ENCODE measurements at regions not wholly inside any gene's neighbourhood (a gene's known extent, or its start where the extent isn't known, plus 50 kb on each side); places are given as distances from the start of the nearest gene placed in this dataset.
"Not testable (repeated sequence)": the region's sequence is repeated elsewhere in the genome, so short reads cannot be mapped to it uniquely, and the experiment has no call there.

DNA sequence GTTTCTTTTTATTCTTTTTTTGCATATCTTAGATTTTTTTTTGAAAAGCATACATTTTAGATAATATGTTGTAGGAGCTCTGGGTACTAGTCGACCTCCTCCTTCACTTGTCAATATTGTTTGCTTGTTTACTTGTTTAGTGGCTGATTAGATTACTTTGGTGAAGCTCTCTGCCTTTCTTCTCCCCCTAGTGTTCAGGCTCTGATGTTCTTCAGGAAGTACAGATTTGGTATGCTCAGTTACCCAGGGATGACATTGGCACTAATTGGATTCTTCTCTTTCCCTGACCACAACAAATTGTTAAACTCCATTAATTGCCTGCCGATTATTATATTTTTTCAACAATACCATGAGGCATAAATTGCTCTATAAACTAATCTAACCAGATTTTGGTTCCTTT, 491.2 kb downstream of the SUCLG1 start:
- Histone ChIP-seq H3K27ac (ENCODE audit: low read length) (no peak overlapping the region), H3K27me3 (ENCODE audit: control insufficient read depth, insufficient read depth) (no peaks in the 10 kb centered on the region), H3K9me3 (ENCODE audit: control insufficient read depth, low read length) (no peaks in the 10 kb centered on the region), H3K4me1 (ENCODE audit: control insufficient read depth, insufficient read depth, low read length) (no peaks in the 10 kb centered on the region), H3K4me3 (ENCODE audit: low read length) (no peak overlapping the region)
- ATAC-seq (no peak), DNase-seq (no peak)
- intact Hi-C loops (cut with DNase I) = no loop called here
- 65% methylated on average over 2 of the region's 2 CpGs for WGBS

DNA sequence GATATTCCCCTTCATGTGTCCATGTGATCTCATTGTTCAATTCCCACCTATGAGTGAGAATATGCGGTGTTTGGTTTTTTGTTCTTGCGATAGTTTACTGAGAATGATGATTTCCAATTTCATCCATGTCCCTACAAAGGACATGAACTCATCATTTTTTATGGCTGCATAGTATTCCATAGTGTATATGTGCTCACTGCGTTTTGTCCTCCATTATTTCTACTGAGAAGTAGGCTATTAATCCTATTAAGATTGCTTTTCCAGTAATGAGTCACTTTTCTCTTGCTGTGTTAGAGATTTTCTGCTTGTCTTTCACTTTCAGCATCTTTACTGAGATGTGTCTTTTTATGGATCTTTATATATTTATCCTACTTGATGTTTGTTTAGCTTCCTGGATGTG, 492.1 kb downstream of the SUCLG1 start:
- H3K27me3 ChIP-seq (ENCODE audit: control insufficient read depth, insufficient read depth); H3K9me3 ChIP-seq (ENCODE audit: control insufficient read depth, low read length); H3K27ac ChIP-seq (ENCODE audit: low read length); intact Hi-C loops (cut with DNase I); H3K4me1 ChIP-seq (ENCODE audit: control insufficient read depth, insufficient read depth, low read length); DNase-seq; ATAC-seq; H3K4me3 ChIP-seq (ENCODE audit: low read length): not testable (repeated sequence)
- 84% methylated on average over 1 of the region's 3 CpGs for whole genome bisulfite sequencing

DNA sequence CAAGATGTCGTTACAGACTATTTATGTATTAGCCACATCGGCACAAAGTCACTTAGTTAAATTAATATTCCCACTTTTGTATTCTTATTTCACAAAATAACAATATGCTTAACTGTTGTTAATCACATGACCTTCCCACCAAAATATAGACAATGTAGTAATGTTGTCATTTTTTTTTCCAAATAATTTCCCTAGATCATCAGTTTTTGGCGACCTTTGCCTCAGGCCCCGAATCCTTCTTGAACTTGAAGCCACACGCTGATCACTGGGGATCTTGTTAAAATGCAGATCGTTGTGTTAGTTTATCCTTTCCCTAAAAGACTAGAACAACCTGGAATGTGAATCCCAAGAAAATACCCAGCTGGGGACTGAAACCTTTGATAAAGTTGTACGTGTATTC, 497.6 kb downstream of the SUCLG1 start:
- 88% methylated on average over 7 of the region's 7 CpGs for WGBS
- ATAC-seq = no peak
- intact Hi-C loops (cut with DNase I) = no loop called here

DNA sequence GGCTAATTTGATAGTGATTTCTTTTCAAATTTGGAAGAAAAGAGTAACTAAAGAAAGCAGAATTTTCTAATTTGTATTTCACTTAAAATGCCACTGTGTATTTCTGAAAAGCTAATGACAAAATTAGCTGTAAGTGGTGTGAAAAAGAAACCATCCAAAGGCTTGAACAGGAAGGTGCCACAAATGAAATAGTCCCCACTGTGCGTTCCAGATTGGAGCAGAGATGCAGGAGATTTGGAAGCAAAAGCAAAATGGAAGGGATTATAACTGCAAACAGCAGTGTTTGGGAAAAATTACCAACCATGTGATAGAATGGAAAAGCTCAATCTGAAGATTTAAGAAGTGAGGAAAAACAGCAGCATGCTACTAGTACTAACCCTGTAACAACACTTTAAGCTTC, 498.7 kb downstream of the SUCLG1 start:
- WGBS = 79% methylated on average over 1 of the region's 1 CpG
- no peak for ATAC-seq
- no peaks in the 10 kb centered on the region for H3K27me3 ChIP-seq (ENCODE audit: control insufficient read depth, insufficient read depth)
- intact Hi-C loops (cut with DNase I) = no loop called here
- H3K9me3 ChIP-seq (ENCODE audit: control insufficient read depth, low read length) = no peaks in the 10 kb centered on the region
- DNase-seq = no peak
- H3K4me3 ChIP-seq (ENCODE audit: low read length) = no peak overlapping the region
- no peak overlapping the region for H3K27ac ChIP-seq (ENCODE audit: low read length)
- H3K4me1 ChIP-seq (ENCODE audit: control insufficient read depth, insufficient read depth, low read length) = no peaks in the 10 kb centered on the region

More for the DNA sequence above, 497.6 kb downstream of the SUCLG1 start:
- Histone ChIP-seq H3K4me3 (ENCODE audit: low read length) (no peak overlapping the region), H3K27ac (ENCODE audit: low read length) (no peak overlapping the region), H3K9me3 (ENCODE audit: control insufficient read depth, low read length) (no peaks in the 10 kb centered on the region), H3K27me3 (ENCODE audit: control insufficient read depth, insufficient read depth) (no peaks in the 10 kb centered on the region), H3K4me1 (ENCODE audit: control insufficient read depth, insufficient read depth, low read length) (no peaks in the 10 kb centered on the region)
- DNase-seq = no peak

DNA sequence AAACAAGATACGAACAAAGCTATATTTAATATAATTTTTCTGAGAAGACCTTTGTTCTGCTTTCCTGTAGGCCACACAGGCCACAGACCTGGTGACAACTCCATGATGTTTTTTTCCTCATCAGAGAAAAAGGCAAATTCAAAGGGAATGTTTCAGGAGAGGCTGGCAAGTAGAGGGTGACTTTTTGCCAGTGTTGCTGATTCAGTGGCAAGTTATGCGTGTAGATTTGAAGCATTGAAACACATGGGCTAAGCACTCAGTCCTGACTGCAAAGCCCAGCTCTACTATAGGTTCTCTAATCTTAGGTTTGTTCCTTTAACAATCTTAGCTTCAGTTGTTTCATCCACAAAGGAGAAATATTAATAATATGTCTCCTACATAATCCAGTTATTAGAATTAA, 499.8 kb downstream of the SUCLG1 start:
- intact Hi-C loops (cut with DNase I) = no loop called here
- Histone ChIP-seq H3K27me3 (ENCODE audit: control insufficient read depth, insufficient read depth) (no peaks in the 10 kb centered on the region), H3K27ac (ENCODE audit: low read length) (no peak overlapping the region), H3K4me3 (ENCODE audit: low read length) (no peak overlapping the region), H3K9me3 (ENCODE audit: control insufficient read depth, low read length) (no peaks in the 10 kb centered on the region), H3K4me1 (ENCODE audit: control insufficient read depth, insufficient read depth, low read length) (no peaks in the 10 kb centered on the region)
- no peak for ATAC-seq
- no peak for DNase-seq
- WGBS = 87% methylated on average over 2 of the region's 2 CpGs

DNA sequence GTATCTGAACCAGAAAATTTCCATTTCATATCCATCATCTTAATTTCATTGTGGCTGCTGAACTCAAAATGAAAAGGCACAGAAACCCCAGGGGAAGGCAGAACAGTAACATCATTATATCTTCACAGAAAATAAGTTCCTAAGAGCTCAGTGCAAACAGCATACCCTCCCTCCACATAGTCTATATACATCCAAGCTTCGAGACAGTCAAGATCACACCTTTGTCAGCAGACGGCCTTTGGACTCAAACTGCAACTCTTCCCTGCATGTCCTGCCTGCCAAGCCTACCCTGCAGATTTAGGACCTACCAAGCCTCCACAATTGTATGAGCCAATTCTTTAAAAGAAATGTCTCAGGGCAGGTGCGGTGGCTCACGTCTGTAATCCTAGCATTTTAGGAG, 502.1 kb downstream of the SUCLG1 start:
- intact Hi-C loops (cut with DNase I) = no loop called here
- H3K9me3 ChIP-seq (ENCODE audit: control insufficient read depth, low read length) = no peaks in the 10 kb centered on the region
- WGBS = 81% methylated on average over 4 of the region's 4 CpGs
- ATAC-seq (no peak), DNase-seq (no peak)
- no peak overlapping the region for H3K4me3 ChIP-seq (ENCODE audit: low read length)
- no peak overlapping the region for H3K27ac ChIP-seq (ENCODE audit: low read length)
- H3K4me1 ChIP-seq (ENCODE audit: control insufficient read depth, insufficient read depth, low read length) = no peaks in the 10 kb centered on the region
- H3K27me3 ChIP-seq (ENCODE audit: control insufficient read depth, insufficient read depth) = no peaks in the 10 kb centered on the region

DNA sequence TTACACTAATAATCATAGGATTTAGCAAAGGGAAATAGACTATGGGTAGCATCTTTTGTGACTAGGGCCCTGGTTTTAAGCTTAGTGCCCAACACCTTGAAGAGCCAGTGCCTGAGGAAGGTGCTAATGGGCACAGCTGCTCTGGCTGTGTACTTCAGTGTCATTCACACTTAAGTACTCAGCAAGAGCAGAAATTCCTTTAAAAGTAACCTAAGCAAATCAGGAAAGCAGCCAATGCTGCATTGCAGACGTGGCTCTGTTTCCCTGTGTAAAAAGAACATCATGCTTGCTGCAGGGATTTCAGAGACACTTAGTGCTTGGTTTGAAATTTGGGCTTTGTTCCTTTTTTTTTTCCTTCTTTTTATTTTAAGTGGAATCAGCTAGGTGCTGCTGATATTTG, 505.4 kb downstream of the SUCLG1 start:
- intact Hi-C loops (cut with DNase I) = no loop called here
- WGBS = 22% methylated on average over 1 of the region's 1 CpG

DNA sequence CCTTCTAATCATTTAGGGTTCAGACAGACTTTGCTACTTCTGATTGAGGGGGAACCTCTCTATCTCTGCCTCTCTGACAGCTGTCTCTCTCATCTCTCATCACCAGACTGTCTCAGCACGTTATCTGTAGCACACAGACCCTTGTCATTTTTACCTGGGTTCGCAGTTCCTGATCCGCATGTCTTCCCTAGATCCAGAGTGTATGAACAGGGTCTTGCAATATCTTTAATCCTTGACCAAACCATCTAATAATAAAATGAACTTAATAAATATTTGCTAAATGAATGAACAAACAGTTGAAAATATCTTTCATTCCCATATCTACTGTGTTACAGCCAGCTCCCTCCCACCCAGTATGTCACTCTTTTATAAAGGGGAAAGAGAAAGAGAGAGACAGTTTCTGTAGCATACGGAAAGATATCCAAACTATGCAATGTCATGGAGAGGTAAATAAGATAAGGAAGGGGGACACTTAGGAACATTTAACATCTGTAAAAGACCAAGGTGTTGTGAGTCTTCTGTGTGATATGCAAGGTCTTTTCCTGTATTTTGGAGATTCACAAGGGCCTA, 507.6 kb downstream of the SUCLG1 start:
- Histone ChIP-seq H3K9me3 (ENCODE audit: control insufficient read depth, low read length) (no peaks in the 10 kb centered on the region), H3K27ac (ENCODE audit: low read length) (no peak overlapping the region), H3K4me3 (ENCODE audit: low read length) (no peak overlapping the region), H3K4me1 (ENCODE audit: control insufficient read depth, insufficient read depth, low read length) (no peaks in the 10 kb centered on the region), H3K27me3 (ENCODE audit: control insufficient read depth, insufficient read depth) (no peaks in the 10 kb centered on the region)
- WGBS = 64% methylated on average over 4 of the region's 4 CpGs
- ATAC-seq (no peak), DNase-seq (no peak)
- intact Hi-C loops (cut with DNase I) = no loop called here

More for the DNA sequence above, 505.4 kb downstream of the SUCLG1 start:
- no peak for ATAC-seq
- no peaks in the 10 kb centered on the region for H3K9me3 ChIP-seq (ENCODE audit: control insufficient read depth, low read length)
- no peak for DNase-seq
- no peaks in the 10 kb centered on the region for H3K4me1 ChIP-seq (ENCODE audit: control insufficient read depth, insufficient read depth, low read length)
- H3K27ac ChIP-seq (ENCODE audit: low read length) = no peak overlapping the region
- no peaks in the 10 kb centered on the region for H3K27me3 ChIP-seq (ENCODE audit: control insufficient read depth, insufficient read depth)
- H3K4me3 ChIP-seq (ENCODE audit: low read length) = no peak overlapping the region

DNA sequence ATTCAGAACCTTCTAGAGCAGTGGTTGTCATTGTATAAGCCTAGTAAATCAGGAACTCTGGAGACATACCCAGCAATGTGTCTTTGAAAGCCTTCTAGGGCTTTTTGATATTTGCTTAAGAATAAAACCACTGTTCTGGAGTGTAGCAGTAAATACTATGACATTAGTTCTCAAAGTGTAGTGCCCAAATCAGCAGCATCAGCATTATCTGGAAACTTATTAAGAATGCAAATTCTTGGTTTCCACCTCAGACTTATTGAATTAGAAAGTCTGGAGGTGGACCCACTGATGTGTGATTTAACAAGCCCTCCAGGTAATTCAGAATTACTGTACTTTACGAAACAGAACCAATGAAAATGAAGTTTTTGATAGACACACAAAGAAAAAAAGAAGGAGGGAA, 509.7 kb downstream of the SUCLG1 start:
- Histone ChIP-seq H3K4me3 (ENCODE audit: low read length) (no peak overlapping the region), H3K27ac (ENCODE audit: low read length) (no peak overlapping the region), H3K9me3 (ENCODE audit: control insufficient read depth, low read length) (no peaks in the 10 kb centered on the region), H3K27me3 (ENCODE audit: control insufficient read depth, insufficient read depth) (no peaks in the 10 kb centered on the region), H3K4me1 (ENCODE audit: control insufficient read depth, insufficient read depth, low read length) (no peaks in the 10 kb centered on the region)
- ATAC-seq (no peak), DNase-seq (no peak)
- intact Hi-C loops (cut with DNase I) = no loop called here
- WGBS = 70% methylated on average over 1 of the region's 1 CpG

DNA sequence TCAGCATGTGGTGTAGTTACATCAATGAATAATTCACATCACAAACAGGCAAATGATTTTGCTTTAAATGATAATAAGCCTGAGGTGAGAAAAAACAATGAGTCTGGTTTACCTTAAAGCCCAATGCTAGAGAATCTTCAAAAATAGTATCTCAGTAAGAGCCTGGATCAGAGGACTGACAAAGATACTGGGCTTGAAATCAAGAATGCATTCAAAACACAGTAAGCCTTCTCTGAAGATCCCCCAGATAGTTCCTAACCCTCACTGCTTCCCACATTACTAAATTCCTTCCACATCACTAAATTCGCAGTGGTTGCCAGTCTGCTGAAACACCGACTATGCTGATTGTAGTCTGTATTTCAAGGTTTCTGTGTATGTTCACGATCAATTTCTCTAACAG, 514.9 kb downstream of the SUCLG1 start:
- intact Hi-C loops (cut with DNase I) = no loop called here
- DNase-seq = no peak
- Histone ChIP-seq H3K27ac (ENCODE audit: low read length) (no peak overlapping the region), H3K9me3 (ENCODE audit: control insufficient read depth, low read length) (no peaks in the 10 kb centered on the region), H3K27me3 (ENCODE audit: control insufficient read depth, insufficient read depth) (no peaks in the 10 kb centered on the region), H3K4me1 (ENCODE audit: control insufficient read depth, insufficient read depth, low read length) (no peaks in the 10 kb centered on the region), H3K4me3 (ENCODE audit: low read length) (no peak overlapping the region)
- ATAC-seq = no peak
- 69% methylated on average over 3 of the region's 3 CpGs for WGBS

DNA sequence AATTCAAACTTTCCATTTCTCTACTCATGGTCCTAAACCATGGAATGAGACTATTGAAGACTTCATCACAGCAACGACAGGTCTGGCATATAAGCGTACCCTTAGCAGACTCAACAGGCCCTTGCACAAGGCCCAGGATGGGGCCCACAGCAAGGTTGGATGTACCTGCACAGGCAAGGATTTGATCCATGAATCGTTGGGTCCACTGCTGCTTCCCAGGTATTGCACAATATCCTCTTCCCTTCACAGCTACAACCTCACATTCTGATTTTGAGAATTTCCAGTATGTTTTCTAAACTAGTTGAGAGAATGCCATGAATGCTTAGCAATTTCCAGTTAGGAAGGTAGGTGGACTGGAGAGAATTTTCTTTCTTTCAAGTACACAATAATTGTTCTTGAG, 515.8 kb downstream of the SUCLG1 start:
- no peak overlapping the region for H3K27ac ChIP-seq (ENCODE audit: low read length)
- H3K9me3 ChIP-seq (ENCODE audit: control insufficient read depth, low read length) = no peaks in the 10 kb centered on the region
- DNase-seq (no peak), ATAC-seq (no peak)
- H3K4me1 ChIP-seq (ENCODE audit: control insufficient read depth, insufficient read depth, low read length) = no peaks in the 10 kb centered on the region
- H3K27me3 ChIP-seq (ENCODE audit: control insufficient read depth, insufficient read depth) = no peaks in the 10 kb centered on the region
- H3K4me3 ChIP-seq (ENCODE audit: low read length) = no peak overlapping the region
- WGBS = 83% methylated on average over 3 of the region's 3 CpGs
- intact Hi-C loops (cut with DNase I) = no loop called here

DNA sequence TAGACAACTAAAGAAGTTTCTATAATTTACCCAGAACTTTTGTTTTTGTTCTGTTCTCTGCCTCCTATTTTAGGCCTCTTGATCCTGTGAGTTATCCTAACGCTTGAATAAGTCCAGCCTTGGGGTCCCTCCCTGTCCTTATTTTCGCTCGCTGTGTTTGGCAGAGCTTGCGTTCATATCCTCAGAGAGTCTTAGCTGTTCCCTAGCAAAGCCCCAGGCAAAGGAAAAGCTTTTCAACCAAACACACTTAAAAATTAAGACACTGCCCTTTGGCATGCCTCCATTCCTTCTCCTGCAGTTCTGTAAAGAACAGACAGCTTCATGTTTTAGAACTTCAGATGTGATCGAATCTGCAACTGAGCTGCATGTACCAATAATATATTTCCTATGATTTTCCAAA, 517.2 kb downstream of the SUCLG1 start:
- no peaks in the 10 kb centered on the region for H3K27me3 ChIP-seq (ENCODE audit: control insufficient read depth, insufficient read depth)
- H3K9me3 ChIP-seq (ENCODE audit: control insufficient read depth, low read length) = no peaks in the 10 kb centered on the region
- H3K27ac ChIP-seq (ENCODE audit: low read length) = no peak overlapping the region
- no peak overlapping the region for H3K4me3 ChIP-seq (ENCODE audit: low read length)
- H3K4me1 ChIP-seq (ENCODE audit: control insufficient read depth, insufficient read depth, low read length) = no peaks in the 10 kb centered on the region
- intact Hi-C loops (cut with DNase I) = no loop called here
- DNase-seq = no peak
- 62% methylated on average over 5 of the region's 5 CpGs for WGBS
- ATAC-seq = no peak
